ENCODE measurements at regions not wholly inside any gene's neighbourhood (a gene's known extent, or its start where the extent isn't known, plus 50 kb on each side); places are given as distances from the start of the nearest gene placed in this dataset.

- TF ChIP-seq CTCF (IDR thresholded peaks at IDR 0.05), result no peak
- no peak for TF ChIP-seq EZH2 (IDR thresholded peaks at IDR 0.05; ENCODE audit: borderline replicate concordance, insufficient read depth, low read depth, low read length, poor library complexity, severe bottlenecking)
Measured at GRCh38 chr10:52836816-52837215, 64.2 kb upstream of the MBL2 start.

Data from B cell (primary cell).